WTC11 (cell line): ENCODE measurements at regions not wholly inside any gene's neighbourhood (a gene's known extent, or its start where the extent isn't known, plus 50 kb on each side); places are given as distances from the start of the nearest gene placed in this dataset.
A peak's percentile ranks its signal among the peaks of the same experiment; 100 is the strongest.

ENCODE experiments used
- ATAC-seq: fragments of 200-7000 bp; cut with Tn5 transposase; 2 replicates; pipeline ENCODE4 v1.10.0; 2021; ENCODE audit warnings: mild to moderate bottlenecking, moderate library complexity
- CTCF ChIA-PET: fragments of 300-600 bp; sonication (Branson Sonifier 250); formaldehyde crosslinking; loops from one replicate; lab custom pipeline; 2021; ENCODE audit warnings: antibody characterized with exemption; lab: Charles Lee
- POLR2A ChIA-PET: fragments of 350-600 bp; sonication (Branson Sonifier 250); formaldehyde crosslinking; loops from one replicate; lab custom pipeline; 2021; ENCODE audit warnings: antibody characterized with exemption; lab: Charles Lee
- DNase-seq: peaks from one replicate; pipeline ENCODE4 v3.0.0; 2021; ENCODE audit warnings: low spot score
- H3K27ac Mint-ChIP-seq: 2 replicates; pipeline ENCODE4 v1.8.0; 2021; ENCODE audit warnings: mixed read lengths
- H3K27me3 Mint-ChIP-seq: 2 replicates; pipeline ENCODE4 v1.8.0; 2021; ENCODE audit warnings: low read depth, mild to moderate bottlenecking, moderate library complexity, mixed read lengths
- H3K36me3 Mint-ChIP-seq: 2 replicates; pipeline ENCODE4 v1.8.0; 2021; ENCODE audit warnings: mixed read lengths
- H3K4me1 Mint-ChIP-seq: 2 replicates; pipeline ENCODE4 v1.8.0; 2022; ENCODE audit warnings: mixed read lengths
- H3K4me3 Mint-ChIP-seq: 2 replicates; pipeline ENCODE4 v1.8.0; 2021; ENCODE audit warnings: mild to moderate bottlenecking, moderate library complexity, mixed read lengths
- H3K9me3 Mint-ChIP-seq: 2 replicates; pipeline ENCODE4 v1.8.0; 2021; ENCODE audit warnings: mixed read lengths
- ATF2 ChIP-seq: sonication (generic); formaldehyde crosslinking; IDR thresholded peaks from 2 replicates; pipeline ENCODE4 v1.8.1; 2022; ENCODE audit warnings: low read depth, missing genetic modification reagents, borderline replicate concordance
- E2F4 ChIP-seq: sonication (generic); formaldehyde crosslinking; IDR thresholded peaks from 2 replicates; pipeline ENCODE4 v1.8.1; 2022; ENCODE audit warnings: low read depth, mild to moderate bottlenecking, moderate library complexity, missing genetic modification reagents, borderline replicate concordance
- ESRRA ChIP-seq: sonication (generic); formaldehyde crosslinking; IDR thresholded peaks from 2 replicates; pipeline ENCODE4 v1.8.1; 2022; ENCODE audit warnings: mild to moderate bottlenecking, missing genetic modification reagents, borderline replicate concordance
- FOXK1 ChIP-seq: sonication (generic); formaldehyde crosslinking; IDR thresholded peaks from 2 replicates; pipeline ENCODE4 v1.8.0; 2022; ENCODE audit warnings: mild to moderate bottlenecking, moderate library complexity, missing genetic modification reagents
- MAX ChIP-seq: sonication (generic); formaldehyde crosslinking; IDR thresholded peaks from 2 replicates; pipeline ENCODE4 v1.8.0; 2022; ENCODE audit warnings: mild to moderate bottlenecking, missing genetic modification reagents
- MXD4 ChIP-seq: fragments of 250-450 bp; sonication (Bioruptor Pico); IDR thresholded peaks from 2 replicates; pipeline ENCODE4 v1.8.0; 2021; ENCODE audit warnings: mild to moderate bottlenecking, moderate library complexity, borderline replicate concordance
- MYBL2 ChIP-seq: sonication (generic); formaldehyde crosslinking; IDR thresholded peaks from 2 replicates; pipeline ENCODE4 v1.8.1; 2023; ENCODE audit warnings: mild to moderate bottlenecking, moderate library complexity, missing genetic modification reagents
- NFATC4 ChIP-seq: fragments of 250-450 bp; sonication (Bioruptor Pico); IDR thresholded peaks from 2 replicates; pipeline ENCODE4 v1.9.0; 2021; ENCODE audit warnings: mild to moderate bottlenecking
- NR2C2 ChIP-seq: sonication (generic); formaldehyde crosslinking; IDR thresholded peaks from 2 replicates; pipeline ENCODE4 v1.8.0; 2022; ENCODE audit warnings: mild to moderate bottlenecking, missing genetic modification reagents
- SMAD3 ChIP-seq: sonication (generic); formaldehyde crosslinking; IDR thresholded peaks from 2 replicates; pipeline ENCODE4 v1.8.0; 2022; ENCODE audit warnings: missing genetic modification reagents, mild to moderate bottlenecking, borderline replicate concordance
- TP53 ChIP-seq: sonication (generic); formaldehyde crosslinking; IDR thresholded peaks from 2 replicates; pipeline ENCODE4 v1.8.1; 2023; ENCODE audit warnings: mild to moderate bottlenecking, missing genetic modification reagents
- ZNF396 ChIP-seq: fragments of 250-450 bp; sonication (Bioruptor Pico); IDR thresholded peaks from 2 replicates; pipeline ENCODE4 v1.8.0; 2021; ENCODE audit warnings: mild to moderate bottlenecking, moderate library complexity, borderline replicate concordance
- ZNF423 ChIP-seq: fragments of 250-450 bp; sonication (Bioruptor Pico); IDR thresholded peaks from 2 replicates; pipeline ENCODE4 v2.1.2; 2022; ENCODE audit warnings: mild to moderate bottlenecking, moderate library complexity
- TF ChIP-seq, protein P1 (sequence below): sonication (generic); formaldehyde crosslinking; IDR thresholded peaks from 2 replicates; pipeline ENCODE4 v1.8.1; 2023; ENCODE audit warnings: mild to moderate bottlenecking, missing genetic modification reagents
- TF ChIP-seq, protein P2 (sequence below): sonication (generic); formaldehyde crosslinking; IDR thresholded peaks from 2 replicates; pipeline ENCODE4 v1.8.0; 2023; ENCODE audit warnings: missing genetic modification reagents, mild to moderate bottlenecking, borderline replicate concordance
- TF ChIP-seq, protein P3 (sequence below): sonication (generic); formaldehyde crosslinking; IDR thresholded peaks from 2 replicates; pipeline ENCODE4 v1.8.0; 2022; ENCODE audit warnings: mild to moderate bottlenecking, missing genetic modification reagents
- TF ChIP-seq, protein P4 (sequence below): fragments of 250-450 bp; sonication (Bioruptor Pico); IDR thresholded peaks from 2 replicates; pipeline ENCODE4 v1.9.0; 2021; ENCODE audit warnings: mild to moderate bottlenecking
- TF ChIP-seq, protein P5 (sequence below): sonication (generic); formaldehyde crosslinking; conservative IDR thresholded peaks from 2 replicates; pipeline ENCODE4 v1.8.1; 2023; ENCODE audit warnings: mild to moderate bottlenecking, low read depth, missing genetic modification reagents, moderate library complexity

- TF ChIP-seq, protein P1, sequence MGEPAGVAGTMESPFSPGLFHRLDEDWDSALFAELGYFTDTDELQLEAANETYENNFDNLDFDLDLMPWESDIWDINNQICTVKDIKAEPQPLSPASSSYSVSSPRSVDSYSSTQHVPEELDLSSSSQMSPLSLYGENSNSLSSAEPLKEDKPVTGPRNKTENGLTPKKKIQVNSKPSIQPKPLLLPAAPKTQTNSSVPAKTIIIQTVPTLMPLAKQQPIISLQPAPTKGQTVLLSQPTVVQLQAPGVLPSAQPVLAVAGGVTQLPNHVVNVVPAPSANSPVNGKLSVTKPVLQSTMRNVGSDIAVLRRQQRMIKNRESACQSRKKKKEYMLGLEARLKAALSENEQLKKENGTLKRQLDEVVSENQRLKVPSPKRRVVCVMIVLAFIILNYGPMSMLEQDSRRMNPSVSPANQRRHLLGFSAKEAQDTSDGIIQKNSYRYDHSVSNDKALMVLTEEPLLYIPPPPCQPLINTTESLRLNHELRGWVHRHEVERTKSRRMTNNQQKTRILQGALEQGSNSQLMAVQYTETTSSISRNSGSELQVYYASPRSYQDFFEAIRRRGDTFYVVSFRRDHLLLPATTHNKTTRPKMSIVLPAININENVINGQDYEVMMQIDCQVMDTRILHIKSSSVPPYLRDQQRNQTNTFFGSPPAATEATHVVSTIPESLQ (CRISPR knock-in tag) = no peak
- TF ChIP-seq ESRRA (no peak), TP53 (CRISPR knock-in tag) (no peak), MXD4 (no peak), FOXK1 (CRISPR knock-in tag) (no peak), SMAD3 (CRISPR knock-in tag) (no peak)
Observed at GRCh38 chr5:125150041-125150669, 403.7 kb upstream of the ZNF608 start (continued).

- Mint-ChIP-seq H3K4me3 (no peak overlapping the region), H3K9me3 (no peaks in the 10 kb centered on the region), H3K27ac (peak overlapping the region; percentile 43), H3K36me3 (no peaks in the 10 kb centered on the region), H3K4me1 (peaks cover 68% of the 10 kb centered on the region), H3K27me3 (no peaks in the 10 kb centered on the region)
- ATAC-seq (no peak; the same call in 1 of the 2 replicates), DNase-seq (no peak)
- ChIA-PET POLR2A (no interaction called here), CTCF (no interaction called here)
- TF ChIP-seq, protein P2, sequence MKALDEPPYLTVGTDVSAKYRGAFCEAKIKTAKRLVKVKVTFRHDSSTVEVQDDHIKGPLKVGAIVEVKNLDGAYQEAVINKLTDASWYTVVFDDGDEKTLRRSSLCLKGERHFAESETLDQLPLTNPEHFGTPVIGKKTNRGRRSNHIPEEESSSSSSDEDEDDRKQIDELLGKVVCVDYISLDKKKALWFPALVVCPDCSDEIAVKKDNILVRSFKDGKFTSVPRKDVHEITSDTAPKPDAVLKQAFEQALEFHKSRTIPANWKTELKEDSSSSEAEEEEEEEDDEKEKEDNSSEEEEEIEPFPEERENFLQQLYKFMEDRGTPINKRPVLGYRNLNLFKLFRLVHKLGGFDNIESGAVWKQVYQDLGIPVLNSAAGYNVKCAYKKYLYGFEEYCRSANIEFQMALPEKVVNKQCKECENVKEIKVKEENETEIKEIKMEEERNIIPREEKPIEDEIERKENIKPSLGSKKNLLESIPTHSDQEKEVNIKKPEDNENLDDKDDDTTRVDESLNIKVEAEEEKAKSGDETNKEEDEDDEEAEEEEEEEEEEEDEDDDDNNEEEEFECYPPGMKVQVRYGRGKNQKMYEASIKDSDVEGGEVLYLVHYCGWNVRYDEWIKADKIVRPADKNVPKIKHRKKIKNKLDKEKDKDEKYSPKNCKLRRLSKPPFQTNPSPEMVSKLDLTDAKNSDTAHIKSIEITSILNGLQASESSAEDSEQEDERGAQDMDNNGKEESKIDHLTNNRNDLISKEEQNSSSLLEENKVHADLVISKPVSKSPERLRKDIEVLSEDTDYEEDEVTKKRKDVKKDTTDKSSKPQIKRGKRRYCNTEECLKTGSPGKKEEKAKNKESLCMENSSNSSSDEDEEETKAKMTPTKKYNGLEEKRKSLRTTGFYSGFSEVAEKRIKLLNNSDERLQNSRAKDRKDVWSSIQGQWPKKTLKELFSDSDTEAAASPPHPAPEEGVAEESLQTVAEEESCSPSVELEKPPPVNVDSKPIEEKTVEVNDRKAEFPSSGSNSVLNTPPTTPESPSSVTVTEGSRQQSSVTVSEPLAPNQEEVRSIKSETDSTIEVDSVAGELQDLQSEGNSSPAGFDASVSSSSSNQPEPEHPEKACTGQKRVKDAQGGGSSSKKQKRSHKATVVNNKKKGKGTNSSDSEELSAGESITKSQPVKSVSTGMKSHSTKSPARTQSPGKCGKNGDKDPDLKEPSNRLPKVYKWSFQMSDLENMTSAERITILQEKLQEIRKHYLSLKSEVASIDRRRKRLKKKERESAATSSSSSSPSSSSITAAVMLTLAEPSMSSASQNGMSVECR (CRISPR knock-in tag) = no peak
- TF ChIP-seq, protein P3, sequence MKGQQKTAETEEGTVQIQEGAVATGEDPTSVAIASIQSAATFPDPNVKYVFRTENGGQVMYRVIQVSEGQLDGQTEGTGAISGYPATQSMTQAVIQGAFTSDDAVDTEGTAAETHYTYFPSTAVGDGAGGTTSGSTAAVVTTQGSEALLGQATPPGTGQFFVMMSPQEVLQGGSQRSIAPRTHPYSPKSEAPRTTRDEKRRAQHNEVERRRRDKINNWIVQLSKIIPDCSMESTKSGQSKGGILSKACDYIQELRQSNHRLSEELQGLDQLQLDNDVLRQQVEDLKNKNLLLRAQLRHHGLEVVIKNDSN (CRISPR knock-in tag) = no peak
- TF ChIP-seq, protein P4, sequence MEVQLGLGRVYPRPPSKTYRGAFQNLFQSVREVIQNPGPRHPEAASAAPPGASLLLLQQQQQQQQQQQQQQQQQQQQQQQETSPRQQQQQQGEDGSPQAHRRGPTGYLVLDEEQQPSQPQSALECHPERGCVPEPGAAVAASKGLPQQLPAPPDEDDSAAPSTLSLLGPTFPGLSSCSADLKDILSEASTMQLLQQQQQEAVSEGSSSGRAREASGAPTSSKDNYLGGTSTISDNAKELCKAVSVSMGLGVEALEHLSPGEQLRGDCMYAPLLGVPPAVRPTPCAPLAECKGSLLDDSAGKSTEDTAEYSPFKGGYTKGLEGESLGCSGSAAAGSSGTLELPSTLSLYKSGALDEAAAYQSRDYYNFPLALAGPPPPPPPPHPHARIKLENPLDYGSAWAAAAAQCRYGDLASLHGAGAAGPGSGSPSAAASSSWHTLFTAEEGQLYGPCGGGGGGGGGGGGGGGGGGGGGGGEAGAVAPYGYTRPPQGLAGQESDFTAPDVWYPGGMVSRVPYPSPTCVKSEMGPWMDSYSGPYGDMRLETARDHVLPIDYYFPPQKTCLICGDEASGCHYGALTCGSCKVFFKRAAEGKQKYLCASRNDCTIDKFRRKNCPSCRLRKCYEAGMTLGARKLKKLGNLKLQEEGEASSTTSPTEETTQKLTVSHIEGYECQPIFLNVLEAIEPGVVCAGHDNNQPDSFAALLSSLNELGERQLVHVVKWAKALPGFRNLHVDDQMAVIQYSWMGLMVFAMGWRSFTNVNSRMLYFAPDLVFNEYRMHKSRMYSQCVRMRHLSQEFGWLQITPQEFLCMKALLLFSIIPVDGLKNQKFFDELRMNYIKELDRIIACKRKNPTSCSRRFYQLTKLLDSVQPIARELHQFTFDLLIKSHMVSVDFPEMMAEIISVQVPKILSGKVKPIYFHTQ (CRISPR knock-in tag) = no peak
- TF ChIP-seq ZNF423 (CRISPR knock-in tag) = no peak
- TF ChIP-seq, protein P5, sequence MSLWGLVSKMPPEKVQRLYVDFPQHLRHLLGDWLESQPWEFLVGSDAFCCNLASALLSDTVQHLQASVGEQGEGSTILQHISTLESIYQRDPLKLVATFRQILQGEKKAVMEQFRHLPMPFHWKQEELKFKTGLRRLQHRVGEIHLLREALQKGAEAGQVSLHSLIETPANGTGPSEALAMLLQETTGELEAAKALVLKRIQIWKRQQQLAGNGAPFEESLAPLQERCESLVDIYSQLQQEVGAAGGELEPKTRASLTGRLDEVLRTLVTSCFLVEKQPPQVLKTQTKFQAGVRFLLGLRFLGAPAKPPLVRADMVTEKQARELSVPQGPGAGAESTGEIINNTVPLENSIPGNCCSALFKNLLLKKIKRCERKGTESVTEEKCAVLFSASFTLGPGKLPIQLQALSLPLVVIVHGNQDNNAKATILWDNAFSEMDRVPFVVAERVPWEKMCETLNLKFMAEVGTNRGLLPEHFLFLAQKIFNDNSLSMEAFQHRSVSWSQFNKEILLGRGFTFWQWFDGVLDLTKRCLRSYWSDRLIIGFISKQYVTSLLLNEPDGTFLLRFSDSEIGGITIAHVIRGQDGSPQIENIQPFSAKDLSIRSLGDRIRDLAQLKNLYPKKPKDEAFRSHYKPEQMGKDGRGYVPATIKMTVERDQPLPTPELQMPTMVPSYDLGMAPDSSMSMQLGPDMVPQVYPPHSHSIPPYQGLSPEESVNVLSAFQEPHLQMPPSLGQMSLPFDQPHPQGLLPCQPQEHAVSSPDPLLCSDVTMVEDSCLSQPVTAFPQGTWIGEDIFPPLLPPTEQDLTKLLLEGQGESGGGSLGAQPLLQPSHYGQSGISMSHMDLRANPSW (CRISPR knock-in tag) = no peak
- TF ChIP-seq NR2C2 (CRISPR knock-in tag) = no peak
- no peak for TF ChIP-seq E2F4 (CRISPR knock-in tag)
- TF ChIP-seq NFATC4 = no peak
- no peak for TF ChIP-seq FOXK1 (CRISPR knock-in tag)
- no peak for TF ChIP-seq ZNF396 (CRISPR knock-in tag)
- TF ChIP-seq ATF2 (CRISPR knock-in tag) = no peak
- no peak for TF ChIP-seq MAX (CRISPR knock-in tag)
- no peak for TF ChIP-seq MYBL2 (CRISPR knock-in tag)
- TF ChIP-seq ESRRA = no peak
Observed at GRCh38 chr5:125151150-125151900, 404.9 kb upstream of the ZNF608 start.
